H54 (cell line): ENCODE measurements at regions not wholly inside any gene's neighbourhood (a gene's known extent, or its start where the extent isn't known, plus 50 kb on each side); places are given as distances from the start of the nearest gene placed in this dataset.
A peak's percentile ranks its signal among the peaks of the same experiment; 100 is the strongest.
"Not testable (repeated sequence)": the region's sequence is repeated elsewhere in the genome, so short reads cannot be mapped to it uniquely, and the experiment has no call there.

Experiments used
- DNase-seq: peaks from one replicate; pipeline ENCODE4 v3.0.0; 2011; ENCODE audit warnings: low spot score, mixed read lengths; ENCODE audit not compliant: insufficient read length
- FAIRE-seq: peaks from 3 replicates; lab custom pipeline; 2011; peaks lifted over from hg19 to GRCh38; lab: Jason Lieb, UNC
- POLR2A ChIP-seq: IDR thresholded peaks from 2 replicates; pipeline ENCODE4 v1.6.1; 2011; ENCODE audit warnings: low read depth, mild to moderate bottlenecking, low read length

- DNase-seq (no peak), FAIRE-seq (no peak)
- TF ChIP-seq POLR2A, result no peak
Measured at GRCh38 chr13:90253806-90254205, 1093.7 kb upstream of the MIR17HG start.

DNA sequence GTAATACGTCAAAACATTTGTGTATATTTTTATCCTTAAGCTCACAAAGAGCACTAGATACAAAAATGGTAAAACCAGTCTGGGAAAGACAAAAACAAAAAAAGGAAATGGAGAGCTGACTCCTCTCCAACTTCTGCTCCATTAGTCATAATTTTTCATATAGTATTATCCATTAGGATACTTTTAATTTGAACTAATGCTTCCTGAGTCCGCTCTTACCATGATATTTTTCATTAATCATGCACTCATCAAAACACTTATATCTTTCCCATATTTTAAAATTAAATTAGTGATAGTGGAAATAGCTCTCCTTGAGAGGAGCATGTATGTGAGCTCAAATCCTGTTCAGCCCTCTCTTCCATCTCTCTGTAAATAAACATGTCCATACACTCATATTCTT lies 1093.0 kb upstream of the MIR17HG start:
- no peak for DNase-seq
- no peak for TF ChIP-seq POLR2A
- FAIRE-seq, result no peak

DNA sequence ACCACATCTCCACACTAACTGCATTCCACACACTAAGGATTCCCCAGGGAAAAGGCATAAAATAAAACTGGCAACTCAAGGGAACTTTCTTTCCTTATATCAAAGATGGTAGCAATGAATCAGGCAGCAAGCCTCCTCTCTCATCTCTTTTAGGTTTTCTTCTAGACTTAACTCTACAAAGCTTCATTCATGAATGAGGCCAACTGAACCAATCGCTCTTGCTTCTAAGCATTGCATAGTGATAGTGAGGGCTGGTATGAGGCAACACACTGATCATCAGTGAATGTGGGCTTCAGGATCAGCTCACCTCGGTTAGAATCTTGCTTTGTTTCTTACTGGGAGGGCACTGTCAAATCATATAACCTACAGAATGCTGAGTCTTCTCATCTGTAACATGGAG lies 1090.7 kb upstream of the MIR17HG start:
- TF ChIP-seq POLR2A, result no peak
- DNase-seq, result no peak
- FAIRE-seq, result no peak

DNA sequence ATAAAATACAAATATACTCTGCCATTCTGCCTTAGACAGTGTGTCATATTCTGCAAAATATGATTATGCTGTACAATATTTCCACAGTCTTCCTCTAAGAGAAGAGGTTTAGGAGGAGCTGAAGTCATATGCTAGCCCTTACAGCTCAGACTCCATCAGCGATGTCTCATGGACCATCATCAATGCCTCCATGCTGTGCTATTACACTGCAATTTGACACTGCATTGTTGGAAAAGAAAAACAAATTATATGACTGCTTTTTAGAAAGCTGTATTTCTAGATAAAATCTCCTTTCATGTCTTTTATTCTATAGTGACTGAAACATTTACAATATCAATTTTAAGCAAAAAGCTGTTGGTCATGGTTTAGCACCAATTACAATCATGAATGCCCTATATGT lies 1089.4 kb upstream of the MIR17HG start:
- no peak for FAIRE-seq
- no peak for TF ChIP-seq POLR2A
- DNase-seq, result no peak

DNA sequence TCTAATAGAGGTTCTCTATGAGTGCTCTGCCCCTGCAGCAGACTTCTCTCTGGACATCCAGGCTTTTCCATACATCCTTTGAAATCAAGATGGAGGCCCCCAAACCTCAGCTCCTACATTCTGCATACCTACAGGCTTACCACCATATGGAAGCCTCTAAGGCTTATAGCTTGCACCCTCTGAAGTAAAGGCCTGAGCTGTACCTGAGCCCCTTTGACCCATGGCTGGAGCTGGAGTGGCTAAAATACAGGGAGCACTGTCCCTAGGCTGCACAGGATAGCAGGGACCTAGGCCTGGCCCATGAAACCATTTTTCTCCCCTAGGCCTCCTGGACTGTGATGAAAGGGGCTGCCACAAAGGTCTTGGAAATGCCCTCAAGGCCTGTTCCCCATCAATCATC lies 1086.1 kb upstream of the MIR17HG start:
- no peak for TF ChIP-seq POLR2A
- DNase-seq (no peak), FAIRE-seq (no peak)

GRCh38 chr13:90270226-90270625 lies 1077.3 kb upstream of the MIR17HG start:
- FAIRE-seq (no peak), DNase-seq (no peak)
- no peak for TF ChIP-seq POLR2A

- DNase-seq, result peak; percentile 19
- FAIRE-seq, result peak; percentile 90
Measured at GRCh38 chr13:90272356-90272755, 1075.1 kb upstream of the MIR17HG start.

GRCh38 chr13:90276216-90276615 lies 1071.3 kb upstream of the MIR17HG start:
- no peak for TF ChIP-seq POLR2A
- DNase-seq (no peak), FAIRE-seq (peak; percentile 20)

More at GRCh38 chr13:90272356-90272755, 1075.1 kb upstream of the MIR17HG start:
- no peak for TF ChIP-seq POLR2A

GRCh38 chr13:90278231-90278630 lies 1069.3 kb upstream of the MIR17HG start:
- DNase-seq, FAIRE-seq: not testable (repeated sequence)

DNA sequence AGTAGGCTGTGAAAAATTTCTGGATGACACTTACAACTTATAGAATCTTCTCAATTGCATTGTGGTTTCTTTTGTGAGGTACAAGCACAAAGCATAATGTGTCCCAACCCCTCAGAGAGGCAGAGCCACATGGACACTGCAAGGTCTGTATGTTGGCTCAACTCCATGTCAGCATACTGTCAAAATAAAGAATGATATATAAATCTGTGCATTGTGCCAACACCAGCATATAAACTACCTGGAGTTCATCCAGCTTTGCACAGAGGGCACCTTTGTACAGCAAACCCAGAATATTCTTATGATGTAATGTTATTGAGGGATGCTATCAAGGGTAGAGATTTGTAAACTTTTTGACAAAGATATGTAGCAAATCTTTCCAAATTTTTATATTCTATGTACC lies 1065.8 kb upstream of the MIR17HG start:
- FAIRE-seq, result peak; percentile 52
- TF ChIP-seq POLR2A, result no peak
- no peak for DNase-seq

DNA sequence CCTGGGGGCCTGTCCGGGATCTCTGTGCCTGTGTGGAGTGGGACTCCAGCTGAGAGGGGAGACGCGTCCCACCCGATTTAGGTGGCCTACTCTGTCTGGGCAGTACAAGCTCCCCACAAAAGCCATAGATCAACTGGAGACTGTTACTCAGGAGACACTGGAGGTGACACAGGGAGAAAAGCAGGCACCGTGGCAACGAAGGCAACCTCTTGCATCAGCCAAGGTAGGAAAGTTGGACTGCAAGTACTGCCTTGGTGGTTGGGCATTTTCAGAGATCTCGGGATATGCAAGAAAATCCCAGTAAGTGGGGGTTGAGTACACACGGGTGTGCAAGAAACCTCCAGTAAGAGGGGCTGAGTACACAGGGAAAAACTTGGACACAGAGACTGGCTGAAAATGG lies 1060.0 kb upstream of the MIR17HG start:
- no peak for TF ChIP-seq POLR2A
- FAIRE-seq (no peak), DNase-seq (no peak)

GRCh38 chr13:90293793-90294361 lies 1053.6 kb upstream of the MIR17HG start:
- no peak for TF ChIP-seq POLR2A
- FAIRE-seq (peak; percentile 36), DNase-seq (no peak)

DNA sequence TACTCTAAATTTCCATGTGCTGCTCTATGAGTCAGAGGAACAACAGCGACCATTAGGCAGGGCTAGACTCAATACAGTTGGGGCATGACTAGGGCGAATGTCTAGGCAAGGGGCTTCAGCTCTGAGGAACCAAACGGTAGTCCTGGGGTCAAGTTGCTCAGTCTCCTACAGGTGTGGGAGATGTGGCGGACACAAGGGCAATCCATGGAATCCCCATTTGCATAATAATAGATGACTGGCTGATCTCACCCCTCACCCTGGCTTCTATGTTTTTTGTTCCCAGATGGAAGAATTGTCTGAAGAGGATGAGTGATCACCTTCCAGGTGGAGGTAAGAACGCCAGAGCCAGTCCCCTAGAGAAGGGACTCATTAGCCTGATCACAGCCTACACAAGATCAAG lies 1048.2 kb upstream of the MIR17HG start:
- TF ChIP-seq POLR2A, result no peak

GRCh38 chr13:90300015-90300414 lies 1047.5 kb upstream of the MIR17HG start:
- DNase-seq (no peak), FAIRE-seq (no peak)
- no peak for TF ChIP-seq POLR2A

More for the DNA sequence above, 1048.2 kb upstream of the MIR17HG start:
- peak; percentile 41 for FAIRE-seq
- DNase-seq, result no peak

DNA sequence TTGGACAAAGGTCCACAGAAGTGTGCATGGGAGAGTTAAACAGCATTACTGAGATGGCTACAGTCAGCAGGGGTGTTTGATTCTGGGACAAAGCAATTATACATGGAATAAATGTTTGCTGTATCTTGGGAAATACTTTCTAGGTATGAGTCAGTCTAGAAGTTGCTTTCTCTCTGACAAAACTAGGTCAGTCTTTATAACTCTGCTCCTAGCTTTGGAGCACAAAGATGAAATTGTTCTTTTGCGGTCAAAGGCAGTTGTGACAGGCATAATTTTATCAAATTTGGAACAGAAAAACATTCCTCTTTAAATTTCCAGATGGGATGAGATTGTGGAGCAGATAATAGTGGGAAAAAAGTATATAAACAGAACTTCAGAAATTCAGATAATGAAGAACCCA lies 1045.4 kb upstream of the MIR17HG start:
- FAIRE-seq (peak; percentile 98), DNase-seq (peak; percentile 30)
- TF ChIP-seq POLR2A, result no peak
